Body of pancreas (tissue), 4 donors: ENCODE measurements at regions not wholly inside any gene's neighbourhood (a gene's known extent, or its start where the extent isn't known, plus 50 kb on each side); places are given as distances from the start of the nearest gene placed in this dataset. TPM values are rescaled to one million over a fixed set of nuclear protein-coding genes. Genes with fewer than 3 reads are reported as not detected.

ENCODE experiments used
- ATAC-seq: fragments of 150-250 bp; one replicate; pipeline ENCODE4 v1.9.1; 2016
- DNase-seq, 4 donors: peaks; one replicate each; pipeline ENCODE4 v3.0.0-alpha.2; 2019
- H3K27ac ChIP-seq, 4 donors: fragments of 200-600 bp; sonication (generic); 1 replicate in 3 of 4; 2 replicates in 1 of 4; pipeline versions ENCODE4 v1.5.1 to v1.6.1; 2016 to 2019; ENCODE audit warnings: mild to moderate bottlenecking in 1 of 4, mixed read lengths in 1 of 4, moderate library complexity in 1 of 4
- H3K27me3 ChIP-seq, 2 donors: fragments of 200-600 bp; sonication (generic); one replicate each; pipeline ENCODE4 v1.6.0; 2016; ENCODE audit warnings: mild to moderate bottlenecking in 1 of 2
- H3K36me3 ChIP-seq, 2 donors: fragments of 200-600 bp; sonication (generic); replicated peaks in 1 of 2; 2 replicates each; pipeline ENCODE4 v1.5.1; 2016; ENCODE audit warnings: low read depth in 2 of 2; ENCODE audit not compliant: insufficient read depth in 1 of 2
- H3K4me1 ChIP-seq: fragments of 200-600 bp; sonication (generic); one replicate; pipeline ENCODE4 v1.6.0; 2016
- H3K4me3 ChIP-seq, 2 donors: fragments of 200-600 bp; sonication (generic); 1 replicate in 1 of 2; 2 replicates in 1 of 2; pipeline ENCODE4 v1.5.1; 2016 to 2019
- H3K9me3 ChIP-seq, 3 donors: fragments of 200-600 bp; sonication (generic); 1 replicate in 2 of 3; 2 replicates in 1 of 3; pipeline ENCODE4 v1.5.1; 2016
- CTCF ChIP-seq, 7 experiments: fragments of 450-650 bp in 4 of 7; fragments of 200-600 bp in 3 of 7; sonication (generic) in 3 of 7; IDR thresholded peaks; one replicate each; pipeline ENCODE4 v1.5.1; 2016 to 2019; ENCODE audit warnings: antibody characterized with exemption in 7 of 7
- POLR2A ChIP-seq, 3 donors: fragments of 450-650 bp; IDR thresholded peaks; one replicate each; pipeline ENCODE4 v1.6.1; 2016; ENCODE audit warnings: antibody characterized with exemption in 3 of 3, mild to moderate bottlenecking in 2 of 3
- WGBS, 2 donors: methylation state at CpG; one replicate each; pipeline ENCODE4 v1.1.5; 2017; 5-methylcytosine and 5-hydroxymethylcytosine counted together
- intact Hi-C: fragments of 100-400 bp; cut with DNase I; formaldehyde crosslinking; loops from one replicate; pipeline ENCODE4 v1.15.1; 2023
- microRNA-seq, 2 donors: library from miRNA; unstranded; fragments of <30 nt; microRNA quantifications; one replicate each; pipeline ENCODE4, GENCODE V29; 2016; ENCODE audit warnings: borderline number of aligned reads in 2 of 2, borderline replicate concordance in 2 of 2
- small RNA-seq: library from RNA; depleted of rRNA; stranded (forward); fragments of <200 nt; gene quantifications from one replicate; pipeline ENCODE3, GENCODE V24; 2016

GRCh38 chr3:44186712-44187111 is 55.0 kb upstream of the TOPAZ1 start:
- Histone ChIP-seq H3K4me3 (no peak overlapping the region), H3K36me3 (no peaks in the 10 kb centered on the region), H3K27me3 (no peaks in the 10 kb centered on the region), H3K9me3 (no peaks in the 10 kb centered on the region), H3K27ac (no peak overlapping the region), H3K4me1 (no peaks in the 10 kb centered on the region)
- TF ChIP-seq CTCF (IDR thresholded peaks at IDR 0.05) (no peak), POLR2A (IDR thresholded peaks at IDR 0.05) (no peak)
- intact Hi-C loops = no loop called here
- ATAC-seq (no peak), DNase-seq (no peak)
- 26 to 33% methylated on average over 2 of the region's 2 CpGs for WGBS, 2 donors

Small RNAs in the stretch of these regions (microRNA-seq; reads per million reads assigned to microRNA genes)
- 5.6 to 7.6 reads per million in 2 donors for gene MIR138-1

Small RNAs in the stretch of these regions (small RNA-seq; reads per million reads assigned to genes)
- gene MIR138-1 (not detected), gene RNU6-367P (not detected)
